ENCODE measurements at regions not wholly inside any gene's neighbourhood (a gene's known extent, or its start where the extent isn't known, plus 50 kb on each side); places are given as distances from the start of the nearest gene placed in this dataset.

GRCh38 chr7:108627476-108628051 lies 57.9 kb downstream of the DNAJB9 start:
- TF ChIP-seq TRAFD1 (CRISPR knock-in tag; IDR thresholded peaks at IDR 0.05; ENCODE audit: borderline replicate concordance), result no peak
- TF ChIP-seq ZBTB38 (CRISPR knock-in tag; IDR thresholded peaks at IDR 0.05), result no peak
- TF ChIP-seq ZNF672 (CRISPR knock-in tag; IDR thresholded peaks at IDR 0.05), result no peak
- no peak for TF ChIP-seq AFF4 (CRISPR knock-in tag; IDR thresholded peaks at IDR 0.05)
- TF ChIP-seq BCLAF1 (IDR thresholded peaks at IDR 0.05), result no peak
- TF ChIP-seq ZNF263 (CRISPR knock-in tag; IDR thresholded peaks at IDR 0.05), result no peak
- TF ChIP-seq SRSF9 (IDR thresholded peaks at IDR 0.05; ENCODE audit: borderline replicate concordance, insufficient read depth, low read depth, low read length, poor library complexity, severe bottlenecking), result no peak
- no peak for TF ChIP-seq KDM1A (CRISPR knock-in tag; IDR thresholded peaks at IDR 0.05)
- POLR2A ChIA-PET, result no interaction called here
- in situ Hi-C loops (cut with HindIII; ENCODE audit: extremely low pct_ligation_motif_present, low pct_unique_long_range_greater_than_20kb), result no loop called here
- no TSS peak for BruUV-seq (replicated peaks)
- no peak overlapping the region for H3K4me2 ChIP-seq (ENCODE audit: low read depth, low read length)
- H3K4me1 ChIP-seq (ENCODE audit: insufficient read depth, low read length), result no peaks in the 10 kb centered on the region
- FAIRE-seq, result no peak
- no peaks in the 10 kb centered on the region; a peak in 1 of 5 replicates for H3K27me3 ChIP-seq (ENCODE audit: control insufficient read depth in 1 of 2, insufficient read depth in 2 of 2, low read length in 2 of 2)
- no peak for ATAC-seq
- DNase-seq (ENCODE audit: low spot score), result no peak
- 40% methylated on average over 3 of the region's 5 CpGs for WGBS (ENCODE audit: low lambda C conversion rate)
- H2AFZ ChIP-seq (ENCODE audit: low read length), result no peak overlapping the region
- intact Hi-C loops (cut with micrococcal nuclease; ENCODE audit: unreplicated experiment), result no loop called here
- no peaks in the 10 kb centered on the region for H3K79me2 ChIP-seq (ENCODE audit: insufficient read depth, low read length)
- no peaks in the 10 kb centered on the region for H3K9me3 ChIP-seq (ENCODE audit: low read length)
- CTCF ChIA-PET (ENCODE audit: low intra/inter-chr PET ratio, low total read pairs), result no interaction called here
- H3K27ac ChIP-seq (ENCODE audit: extremely low read length, insufficient read depth, low read length), result no peak overlapping the region
- H3K9ac ChIP-seq (ENCODE audit: insufficient read depth, low read depth, low read length), result no peak overlapping the region
- H4K20me1 ChIP-seq (ENCODE audit: insufficient read depth, low read length), result no peaks in the 10 kb centered on the region
- H3K36me3 ChIP-seq (replicated peaks in 1 of 2; ENCODE audit: control insufficient read depth in 1 of 2, insufficient read depth in 2 of 2, low read length in 2 of 2), result no peaks in the 10 kb centered on the region
- no peak overlapping the region for H3K4me3 ChIP-seq (replicated peaks in 1 of 3; ENCODE audit: insufficient read depth in 1 of 3, low read depth in 2 of 3, low read length in 3 of 3)
